ENCODE measurements at regions not wholly inside any gene's neighbourhood (a gene's known extent, or its start where the extent isn't known, plus 50 kb on each side); places are given as distances from the start of the nearest gene placed in this dataset.

DNA sequence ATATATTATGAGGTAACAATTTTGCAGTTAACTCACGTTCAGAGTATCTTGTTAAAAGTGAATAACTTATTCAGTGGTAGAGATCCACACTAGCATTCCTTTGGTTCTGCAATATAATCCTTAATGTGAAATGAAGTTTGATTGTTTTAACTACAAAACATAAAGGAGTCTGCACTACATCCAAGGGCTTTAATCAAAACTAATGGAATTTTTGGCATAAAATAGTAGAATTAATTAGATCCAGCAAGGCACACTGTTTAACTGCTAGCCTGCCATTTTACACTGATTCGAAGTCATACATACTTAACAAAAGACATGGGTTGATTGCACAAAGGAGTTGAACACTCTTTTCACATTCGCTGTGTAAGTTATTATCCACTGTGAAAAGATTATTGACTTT is 263.0 kb upstream of the ROBO2 start:
- Histone ChIP-seq H3K9me3 (ENCODE audit: insufficient read depth, low read length) (no peaks in the 10 kb centered on the region), H2AFZ (ENCODE audit: low read depth, low read length) (no peak overlapping the region), H3K27me3 (ENCODE audit: low read depth, low read length) (no peaks in the 10 kb centered on the region), H3K36me3 (replicated peaks; ENCODE audit: low read depth, low read length) (no peaks in the 10 kb centered on the region), H3K9ac (ENCODE audit: low read length) (no peak overlapping the region), H3K4me1 (ENCODE audit: low read length) (no peaks in the 10 kb centered on the region), H3K27ac (ENCODE audit: low read length) (no peak overlapping the region), H3K79me2 (ENCODE audit: low read length) (no peaks in the 10 kb centered on the region), H3K4me3 (ENCODE audit: low read length) (no peak overlapping the region), H4K20me1 (ENCODE audit: insufficient read depth, low read length) (no peaks in the 10 kb centered on the region), H3K4me2 (ENCODE audit: low read length) (no peak overlapping the region)
- TF ChIP-seq EZH2phosphoT487 (IDR thresholded peaks at IDR 0.05; ENCODE audit: low read depth): no peak
- TF ChIP-seq, protein P1, sequence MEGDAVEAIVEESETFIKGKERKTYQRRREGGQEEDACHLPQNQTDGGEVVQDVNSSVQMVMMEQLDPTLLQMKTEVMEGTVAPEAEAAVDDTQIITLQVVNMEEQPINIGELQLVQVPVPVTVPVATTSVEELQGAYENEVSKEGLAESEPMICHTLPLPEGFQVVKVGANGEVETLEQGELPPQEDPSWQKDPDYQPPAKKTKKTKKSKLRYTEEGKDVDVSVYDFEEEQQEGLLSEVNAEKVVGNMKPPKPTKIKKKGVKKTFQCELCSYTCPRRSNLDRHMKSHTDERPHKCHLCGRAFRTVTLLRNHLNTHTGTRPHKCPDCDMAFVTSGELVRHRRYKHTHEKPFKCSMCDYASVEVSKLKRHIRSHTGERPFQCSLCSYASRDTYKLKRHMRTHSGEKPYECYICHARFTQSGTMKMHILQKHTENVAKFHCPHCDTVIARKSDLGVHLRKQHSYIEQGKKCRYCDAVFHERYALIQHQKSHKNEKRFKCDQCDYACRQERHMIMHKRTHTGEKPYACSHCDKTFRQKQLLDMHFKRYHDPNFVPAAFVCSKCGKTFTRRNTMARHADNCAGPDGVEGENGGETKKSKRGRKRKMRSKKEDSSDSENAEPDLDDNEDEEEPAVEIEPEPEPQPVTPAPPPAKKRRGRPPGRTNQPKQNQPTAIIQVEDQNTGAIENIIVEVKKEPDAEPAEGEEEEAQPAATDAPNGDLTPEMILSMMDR (IDR thresholded peaks at IDR 0.05; ENCODE audit: low read depth, low read length): no peak

DNA sequence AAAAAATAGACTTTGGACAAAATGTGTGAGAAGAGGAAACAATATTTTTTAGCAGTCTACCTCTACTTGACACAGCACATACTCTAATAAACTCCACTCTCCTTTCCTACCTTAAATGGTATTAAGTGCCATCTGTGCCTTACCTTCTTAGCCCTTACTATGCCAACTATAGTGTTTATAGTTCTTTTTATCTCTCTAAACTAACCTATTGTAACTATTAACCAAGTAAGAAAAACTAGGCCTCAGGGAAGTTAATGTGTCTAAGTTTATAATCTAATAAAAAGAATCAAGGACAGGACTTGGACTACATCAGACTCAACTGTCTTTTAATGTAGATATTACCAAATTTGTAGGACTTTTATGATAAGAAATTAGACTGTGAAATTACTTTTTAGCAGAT is 251.7 kb upstream of the ROBO2 start:
- no peaks in the 10 kb centered on the region for H3K36me3 ChIP-seq (replicated peaks; ENCODE audit: low read depth, low read length)
- no peaks in the 10 kb centered on the region for H3K9me3 ChIP-seq (ENCODE audit: insufficient read depth, low read length)
- H4K20me1 ChIP-seq (ENCODE audit: insufficient read depth, low read length): no peaks in the 10 kb centered on the region
- no peak overlapping the region for H3K4me3 ChIP-seq (ENCODE audit: low read length)
- no peak for TF ChIP-seq EZH2phosphoT487 (IDR thresholded peaks at IDR 0.05; ENCODE audit: low read depth)
- TF ChIP-seq, protein P1 (IDR thresholded peaks at IDR 0.05; ENCODE audit: low read depth, low read length): no peak
- no peak overlapping the region for H3K9ac ChIP-seq (ENCODE audit: low read length)
- no peaks in the 10 kb centered on the region for H3K4me1 ChIP-seq (ENCODE audit: low read length)
- H2AFZ ChIP-seq (ENCODE audit: low read depth, low read length): no peak overlapping the region
- no peak overlapping the region for H3K27ac ChIP-seq (ENCODE audit: low read length)
- no peaks in the 10 kb centered on the region for H3K79me2 ChIP-seq (ENCODE audit: low read length)
- H3K4me2 ChIP-seq (ENCODE audit: low read length): no peak overlapping the region
- no peaks in the 10 kb centered on the region for H3K27me3 ChIP-seq (ENCODE audit: low read depth, low read length)

DNA sequence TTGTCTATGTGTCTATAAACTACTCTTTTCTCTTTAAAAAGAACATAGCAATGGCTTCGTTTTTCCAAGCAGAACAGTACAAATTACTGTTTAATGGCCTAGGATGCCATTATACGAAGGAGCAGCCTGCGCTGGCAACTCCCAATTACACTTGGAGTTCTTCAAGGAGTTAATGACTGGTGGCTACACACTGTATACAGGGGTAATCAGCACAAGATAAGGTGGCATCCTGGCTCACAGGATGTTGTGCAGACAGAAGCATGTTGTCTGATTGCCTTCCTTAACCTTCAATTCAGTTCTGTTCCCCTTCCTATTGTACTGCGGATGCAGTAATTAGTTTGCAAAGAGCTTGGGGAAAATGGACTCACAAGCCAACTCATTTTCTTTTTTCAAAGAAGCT is 250.7 kb upstream of the ROBO2 start:
- Histone ChIP-seq H3K36me3 (replicated peaks; ENCODE audit: low read depth, low read length) (no peaks in the 10 kb centered on the region), H3K9me3 (ENCODE audit: insufficient read depth, low read length) (no peaks in the 10 kb centered on the region), H3K4me2 (ENCODE audit: low read length) (no peak overlapping the region), H3K27me3 (ENCODE audit: low read depth, low read length) (no peaks in the 10 kb centered on the region), H3K9ac (ENCODE audit: low read length) (no peak overlapping the region), H3K27ac (ENCODE audit: low read length) (no peak overlapping the region), H4K20me1 (ENCODE audit: insufficient read depth, low read length) (no peaks in the 10 kb centered on the region), H2AFZ (ENCODE audit: low read depth, low read length) (no peak overlapping the region), H3K4me3 (ENCODE audit: low read length) (no peak overlapping the region), H3K4me1 (ENCODE audit: low read length) (no peaks in the 10 kb centered on the region), H3K79me2 (ENCODE audit: low read length) (no peaks in the 10 kb centered on the region)
- TF ChIP-seq, protein P1 (IDR thresholded peaks at IDR 0.05; ENCODE audit: low read depth, low read length): no peak
- TF ChIP-seq EZH2phosphoT487 (IDR thresholded peaks at IDR 0.05; ENCODE audit: low read depth): no peak

DNA sequence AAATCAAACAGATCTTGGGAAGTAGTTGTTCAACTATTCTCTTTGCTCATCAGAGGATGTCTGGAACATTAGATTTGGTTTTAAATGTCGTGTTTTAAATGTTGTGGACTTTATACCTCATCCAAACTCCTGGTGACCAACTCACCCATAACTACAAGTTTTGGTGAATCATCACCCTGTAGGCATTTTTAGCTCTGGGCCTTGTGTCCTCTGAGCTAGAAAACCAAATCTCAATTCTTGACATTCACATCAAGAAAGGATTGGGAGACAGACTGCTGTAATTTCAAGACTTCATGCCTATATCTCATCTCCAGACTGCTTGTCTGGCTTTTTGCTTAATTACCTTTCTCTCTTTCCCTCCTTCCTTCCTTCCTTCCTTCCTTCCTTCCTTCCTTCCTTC is 228.5 kb upstream of the ROBO2 start:
- H3K4me1 ChIP-seq (ENCODE audit: low read length): no peaks in the 10 kb centered on the region
- TF ChIP-seq EZH2phosphoT487 (IDR thresholded peaks at IDR 0.05; ENCODE audit: low read depth): no peak
- TF ChIP-seq, protein P1 (IDR thresholded peaks at IDR 0.05; ENCODE audit: low read depth, low read length): no peak
- H2AFZ ChIP-seq (ENCODE audit: low read depth, low read length): no peak overlapping the region
- H3K9ac ChIP-seq (ENCODE audit: low read length): no peak overlapping the region
- H3K4me3 ChIP-seq (ENCODE audit: low read length): no peak overlapping the region
- H4K20me1 ChIP-seq (ENCODE audit: insufficient read depth, low read length): no peaks in the 10 kb centered on the region
- H3K9me3 ChIP-seq (ENCODE audit: insufficient read depth, low read length): no peaks in the 10 kb centered on the region
- H3K79me2 ChIP-seq (ENCODE audit: low read length): no peaks in the 10 kb centered on the region
- no peaks in the 10 kb centered on the region for H3K27me3 ChIP-seq (ENCODE audit: low read depth, low read length)
- no peak overlapping the region for H3K4me2 ChIP-seq (ENCODE audit: low read length)
- no peak overlapping the region for H3K27ac ChIP-seq (ENCODE audit: low read length)
- H3K36me3 ChIP-seq (replicated peaks; ENCODE audit: low read depth, low read length): no peaks in the 10 kb centered on the region

Measured in OCI-LY3 (cell line).